SU-DHL-6 (cell line): ENCODE measurements at regions not wholly inside any gene's neighbourhood (a gene's known extent, or its start where the extent isn't known, plus 50 kb on each side); places are given as distances from the start of the nearest gene placed in this dataset.

ENCODE experiments used
- H2AFZ ChIP-seq: fragments of 200-600 bp; sonication (generic); 2 replicates; pipeline ENCODE4 v1.6.1; 2014; ENCODE audit warnings: low read depth, mild to moderate bottlenecking, moderate library complexity, mixed read lengths, antibody characterized with exemption, low read length; ENCODE audit not compliant: severe bottlenecking
- H3F3A ChIP-seq: fragments of 200-600 bp; shearing (Covaris generic); 2 replicates; pipeline ENCODE4 v1.6.0; 2016; ENCODE audit warnings: antibody characterized with exemption, mild to moderate bottlenecking; ENCODE audit not compliant: insufficient read depth
- H3K27ac ChIP-seq: fragments of 200-600 bp; sonication (generic); 2 replicates; pipeline ENCODE4 v1.5.1; 2016; ENCODE audit warnings: low read depth, mild to moderate bottlenecking, low read length, moderate library complexity, mixed read lengths
- H3K27me3 ChIP-seq: fragments of 200-600 bp; sonication (generic), shearing (Covaris generic); 2 replicates; pipeline ENCODE4 v1.6.0; 2014; ENCODE audit warnings: mild to moderate bottlenecking, low read length
- H3K36me3 ChIP-seq: fragments of 200-600 bp; sonication (generic); 2 replicates; pipeline ENCODE4 v1.6.1; 2014; ENCODE audit warnings: mild to moderate bottlenecking, low read length, mixed read lengths
- H3K4me2 ChIP-seq: fragments of 300-600, 200-600 bp; shearing (Covaris generic), sonication (generic); 2 replicates; pipeline ENCODE4 v1.6.0; 2014; ENCODE audit warnings: low read length, low read depth, mild to moderate bottlenecking; ENCODE audit not compliant: poor library complexity, severe bottlenecking
- H3K4me3 ChIP-seq: fragments of 200-600 bp; sonication (generic); 2 replicates; pipeline ENCODE4 v1.5.1; 2014; ENCODE audit warnings: antibody characterized with exemption, low read length, mild to moderate bottlenecking, mixed read lengths; ENCODE audit not compliant: insufficient read depth, poor library complexity, severe bottlenecking
- H3K79me2 ChIP-seq: fragments of 200-600 bp; sonication (generic); 2 replicates; pipeline ENCODE4 v1.6.1; 2014; ENCODE audit warnings: mild to moderate bottlenecking, low read length, moderate library complexity; ENCODE audit not compliant: insufficient read depth
- H3K9ac ChIP-seq: fragments of 200-600 bp; sonication (generic); 2 replicates; pipeline ENCODE4 v1.7.0; 2014; ENCODE audit warnings: mild to moderate bottlenecking, low read length
- H3K9me2 ChIP-seq: fragments of 200-600 bp; sonication (generic); replicated peaks from 2 replicates; pipeline ENCODE4 v1.6.1; 2014; ENCODE audit warnings: low read length; ENCODE audit not compliant: insufficient read depth
- H3K9me3 ChIP-seq: fragments of 200-600 bp; sonication (generic); 2 replicates; pipeline ENCODE4 v1.6.1; 2014; ENCODE audit warnings: low read length, mixed read lengths; ENCODE audit not compliant: insufficient read depth
- H4K20me1 ChIP-seq: fragments of 200-600 bp; sonication (generic); 2 replicates; pipeline ENCODE4 v1.6.1; 2014; ENCODE audit warnings: low read depth, mild to moderate bottlenecking, antibody characterized with exemption, low read length, moderate library complexity, mixed read lengths
- EZH2phosphoT487 ChIP-seq: fragments of 200-600 bp; sonication (generic), shearing (Covaris generic); conservative IDR thresholded peaks from 2 replicates; pipeline ENCODE4 v1.6.1; 2018; ENCODE audit warnings: mild to moderate bottlenecking, antibody characterized with exemption, low read length, moderate library complexity, mixed read lengths
- TF ChIP-seq, protein P1 (sequence below): fragments of 200-600 bp; sonication (generic); IDR thresholded peaks from one replicate; pipeline ENCODE4 v1.5.1; 2017; ENCODE audit warnings: antibody characterized with exemption, mild to moderate bottlenecking, low read length, moderate library complexity; ENCODE audit not compliant: insufficient read depth, poor library complexity, severe bottlenecking

DNA sequence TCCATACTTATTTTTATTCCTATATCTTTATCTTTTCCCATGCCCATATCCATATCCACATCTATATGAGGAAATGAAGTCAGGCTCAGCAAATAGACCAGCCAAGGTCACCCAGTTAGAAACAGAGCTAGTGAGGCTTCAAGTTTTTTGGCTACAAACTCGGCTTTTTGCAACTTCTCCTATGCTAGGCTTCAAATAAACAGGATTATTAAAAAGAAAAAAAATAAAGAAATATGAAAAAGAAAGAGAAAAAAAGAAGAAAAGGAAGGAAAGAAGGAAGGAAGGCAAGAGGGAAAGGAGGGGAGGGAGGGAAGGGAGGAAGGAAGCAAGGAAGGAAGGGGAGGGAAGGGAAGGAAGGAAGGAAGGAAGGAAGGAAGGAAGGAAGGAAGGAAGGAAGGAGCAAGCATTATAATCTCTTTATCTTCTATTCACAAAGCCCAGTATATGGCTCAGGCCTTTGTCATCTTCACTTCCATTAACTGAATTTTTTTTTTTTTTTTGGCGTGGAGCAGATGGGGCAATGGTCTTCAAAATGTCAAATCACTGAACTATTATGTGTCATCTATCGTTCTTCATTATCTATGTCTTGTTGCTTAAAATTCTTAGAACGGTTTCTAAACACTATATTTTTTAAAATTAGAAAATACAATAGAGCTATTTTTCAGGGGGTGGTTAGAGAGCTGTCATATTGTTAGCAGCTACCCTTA, 418.2 kb downstream of the VRK1 start:
- Histone ChIP-seq H4K20me1 (no peaks in the 10 kb centered on the region), H3K4me2 (no peak overlapping the region), H3K9ac (no peak overlapping the region), H2AFZ (no peak overlapping the region), H3F3A (no peaks in the 10 kb centered on the region), H3K27me3 (no peaks in the 10 kb centered on the region), H3K4me3 (no peak overlapping the region), H3K9me3 (no peaks in the 10 kb centered on the region), H3K79me2 (no peaks in the 10 kb centered on the region), H3K36me3 (no peaks in the 10 kb centered on the region), H3K27ac (no peak overlapping the region), H3K9me2 (no peaks in the 10 kb centered on the region)
- TF ChIP-seq EZH2phosphoT487: no peak
- TF ChIP-seq, protein P1, sequence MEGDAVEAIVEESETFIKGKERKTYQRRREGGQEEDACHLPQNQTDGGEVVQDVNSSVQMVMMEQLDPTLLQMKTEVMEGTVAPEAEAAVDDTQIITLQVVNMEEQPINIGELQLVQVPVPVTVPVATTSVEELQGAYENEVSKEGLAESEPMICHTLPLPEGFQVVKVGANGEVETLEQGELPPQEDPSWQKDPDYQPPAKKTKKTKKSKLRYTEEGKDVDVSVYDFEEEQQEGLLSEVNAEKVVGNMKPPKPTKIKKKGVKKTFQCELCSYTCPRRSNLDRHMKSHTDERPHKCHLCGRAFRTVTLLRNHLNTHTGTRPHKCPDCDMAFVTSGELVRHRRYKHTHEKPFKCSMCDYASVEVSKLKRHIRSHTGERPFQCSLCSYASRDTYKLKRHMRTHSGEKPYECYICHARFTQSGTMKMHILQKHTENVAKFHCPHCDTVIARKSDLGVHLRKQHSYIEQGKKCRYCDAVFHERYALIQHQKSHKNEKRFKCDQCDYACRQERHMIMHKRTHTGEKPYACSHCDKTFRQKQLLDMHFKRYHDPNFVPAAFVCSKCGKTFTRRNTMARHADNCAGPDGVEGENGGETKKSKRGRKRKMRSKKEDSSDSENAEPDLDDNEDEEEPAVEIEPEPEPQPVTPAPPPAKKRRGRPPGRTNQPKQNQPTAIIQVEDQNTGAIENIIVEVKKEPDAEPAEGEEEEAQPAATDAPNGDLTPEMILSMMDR: no peak

DNA sequence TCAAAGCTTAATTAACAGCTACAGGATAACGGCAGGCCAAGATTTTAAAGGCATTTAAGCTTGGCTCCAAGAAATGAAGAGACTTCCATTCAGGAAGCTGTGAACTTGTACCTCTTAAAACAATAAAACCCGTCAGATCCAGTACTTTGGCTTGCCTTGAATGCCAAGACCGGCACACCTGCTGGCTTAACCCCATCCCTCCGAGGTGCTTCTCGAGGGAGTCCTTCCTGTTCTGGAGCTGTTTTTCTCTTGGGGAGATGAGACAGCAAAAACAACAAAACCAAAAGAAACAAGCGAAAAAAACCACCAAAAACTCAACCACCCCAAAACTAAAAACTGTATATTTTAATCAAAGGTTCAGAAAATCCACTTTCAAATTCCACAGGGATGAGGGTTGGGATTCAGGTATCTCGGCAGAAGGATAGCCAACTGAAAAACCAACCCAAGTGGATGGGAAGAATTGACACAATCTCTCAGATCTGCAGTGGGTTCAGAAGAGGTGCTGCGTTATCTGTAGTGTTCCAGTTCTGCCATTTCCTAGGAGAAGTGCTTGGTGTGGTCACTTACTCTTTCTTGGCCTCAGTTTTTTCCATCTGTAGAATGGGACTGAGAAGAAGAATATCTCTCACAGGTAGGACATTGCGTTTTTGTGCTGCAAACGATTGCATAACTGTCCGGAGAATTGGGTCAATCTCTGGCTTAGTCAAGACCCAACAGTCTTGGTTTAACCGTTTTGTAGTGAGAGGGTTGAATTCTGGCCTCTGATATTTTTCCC, 420.1 kb downstream of the VRK1 start:
- TF ChIP-seq, protein P1: no peak
- TF ChIP-seq EZH2phosphoT487: no peak
- H4K20me1 ChIP-seq: no peaks in the 10 kb centered on the region
- no peaks in the 10 kb centered on the region for H3K36me3 ChIP-seq
- no peak overlapping the region for H3K27ac ChIP-seq
- no peaks in the 10 kb centered on the region for H3F3A ChIP-seq
- no peak overlapping the region for H3K9ac ChIP-seq
- H3K9me2 ChIP-seq: no peaks in the 10 kb centered on the region
- no peak overlapping the region for H3K4me2 ChIP-seq
- H3K79me2 ChIP-seq: no peaks in the 10 kb centered on the region
- no peak overlapping the region for H3K4me3 ChIP-seq
- no peaks in the 10 kb centered on the region for H3K9me3 ChIP-seq
- no peaks in the 10 kb centered on the region for H3K27me3 ChIP-seq
- no peak overlapping the region for H2AFZ ChIP-seq

GRCh38 chr14:97218274-97218673, 421.1 kb downstream of the VRK1 start:
- Histone ChIP-seq H4K20me1 (no peaks in the 10 kb centered on the region), H3K9ac (no peak overlapping the region), H2AFZ (no peak overlapping the region), H3K4me3 (no peak overlapping the region), H3K9me3 (no peaks in the 10 kb centered on the region), H3K9me2 (no peaks in the 10 kb centered on the region), H3K27ac (no peak overlapping the region), H3K79me2 (no peaks in the 10 kb centered on the region), H3K27me3 (no peaks in the 10 kb centered on the region), H3K36me3 (no peaks in the 10 kb centered on the region), H3K4me2 (no peak overlapping the region), H3F3A (no peaks in the 10 kb centered on the region)
- TF ChIP-seq, protein P1: no peak
